GM10266 (cell line): ENCODE measurements at regions not wholly inside any gene's neighbourhood (a gene's known extent, or its start where the extent isn't known, plus 50 kb on each side); places are given as distances from the start of the nearest gene placed in this dataset.

Experiments used
- DNase-seq: peaks from one replicate; pipeline ENCODE4 v3.0.0; 2012; ENCODE audit errors: extremely low spot score
- TF ChIP-seq, protein P1 (sequence below): IDR thresholded peaks from 2 replicates; pipeline ENCODE4 v1.5.1; 2012; ENCODE audit warnings: mild to moderate bottlenecking, low read depth; ENCODE audit not compliant: control insufficient read depth, insufficient read depth; ENCODE audit errors: missing control alignments

DNA sequence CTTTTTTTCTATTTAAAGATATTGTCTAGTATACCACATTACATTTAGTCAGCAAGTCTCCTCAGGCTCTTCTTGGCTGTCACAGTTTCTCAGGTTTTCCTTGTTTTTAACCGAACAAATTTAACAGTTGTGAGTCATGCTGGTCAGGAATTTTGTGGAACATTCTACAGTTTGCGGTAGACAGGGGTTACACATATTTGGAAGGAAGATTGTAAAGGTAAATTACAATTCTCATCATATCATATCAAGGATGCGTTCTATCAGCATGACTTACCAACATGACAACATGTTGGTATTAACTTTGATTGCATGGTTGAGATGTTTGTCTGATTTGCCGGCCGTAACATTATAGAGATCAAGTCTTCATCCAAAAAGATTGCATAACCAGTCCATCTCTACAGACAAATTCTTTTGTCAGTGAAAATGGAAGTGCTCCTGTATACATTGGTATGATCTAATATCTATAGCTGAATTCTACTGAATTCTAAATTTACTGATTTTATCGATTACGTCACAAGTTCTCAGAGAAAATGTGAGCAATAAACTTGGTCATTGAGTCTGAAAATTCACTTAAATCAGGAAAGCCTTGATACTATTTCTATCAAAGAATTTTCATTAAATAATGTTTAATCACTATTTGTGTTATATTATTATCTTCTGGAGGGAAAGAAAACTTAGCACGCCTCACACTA lies 664.4 kb upstream of the SLC8A1 start:
- no peak for DNase-seq
- TF ChIP-seq, protein P1, sequence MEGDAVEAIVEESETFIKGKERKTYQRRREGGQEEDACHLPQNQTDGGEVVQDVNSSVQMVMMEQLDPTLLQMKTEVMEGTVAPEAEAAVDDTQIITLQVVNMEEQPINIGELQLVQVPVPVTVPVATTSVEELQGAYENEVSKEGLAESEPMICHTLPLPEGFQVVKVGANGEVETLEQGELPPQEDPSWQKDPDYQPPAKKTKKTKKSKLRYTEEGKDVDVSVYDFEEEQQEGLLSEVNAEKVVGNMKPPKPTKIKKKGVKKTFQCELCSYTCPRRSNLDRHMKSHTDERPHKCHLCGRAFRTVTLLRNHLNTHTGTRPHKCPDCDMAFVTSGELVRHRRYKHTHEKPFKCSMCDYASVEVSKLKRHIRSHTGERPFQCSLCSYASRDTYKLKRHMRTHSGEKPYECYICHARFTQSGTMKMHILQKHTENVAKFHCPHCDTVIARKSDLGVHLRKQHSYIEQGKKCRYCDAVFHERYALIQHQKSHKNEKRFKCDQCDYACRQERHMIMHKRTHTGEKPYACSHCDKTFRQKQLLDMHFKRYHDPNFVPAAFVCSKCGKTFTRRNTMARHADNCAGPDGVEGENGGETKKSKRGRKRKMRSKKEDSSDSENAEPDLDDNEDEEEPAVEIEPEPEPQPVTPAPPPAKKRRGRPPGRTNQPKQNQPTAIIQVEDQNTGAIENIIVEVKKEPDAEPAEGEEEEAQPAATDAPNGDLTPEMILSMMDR, result no peak

DNA sequence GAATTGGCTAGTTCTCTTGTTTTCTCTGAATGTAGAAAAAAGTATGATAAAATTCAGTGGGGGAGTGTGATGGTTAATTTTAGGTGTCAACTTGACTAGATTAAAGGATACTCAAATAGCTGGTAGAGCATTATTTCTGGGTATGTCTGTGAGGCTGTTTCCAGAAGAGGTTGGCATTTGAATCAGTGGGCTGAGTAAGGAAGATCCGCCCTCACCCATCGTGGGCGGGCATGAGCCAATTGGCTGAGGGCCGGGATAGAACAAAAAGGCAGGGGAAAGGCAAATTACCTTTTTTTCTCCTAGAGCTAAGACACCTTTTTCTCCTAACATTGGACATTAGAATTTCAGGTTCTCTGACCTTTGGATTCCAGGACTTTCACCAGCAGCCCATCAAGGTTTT lies 667.6 kb upstream of the SLC8A1 start:
- DNase-seq, result no peak
- TF ChIP-seq, protein P1, result no peak

DNA sequence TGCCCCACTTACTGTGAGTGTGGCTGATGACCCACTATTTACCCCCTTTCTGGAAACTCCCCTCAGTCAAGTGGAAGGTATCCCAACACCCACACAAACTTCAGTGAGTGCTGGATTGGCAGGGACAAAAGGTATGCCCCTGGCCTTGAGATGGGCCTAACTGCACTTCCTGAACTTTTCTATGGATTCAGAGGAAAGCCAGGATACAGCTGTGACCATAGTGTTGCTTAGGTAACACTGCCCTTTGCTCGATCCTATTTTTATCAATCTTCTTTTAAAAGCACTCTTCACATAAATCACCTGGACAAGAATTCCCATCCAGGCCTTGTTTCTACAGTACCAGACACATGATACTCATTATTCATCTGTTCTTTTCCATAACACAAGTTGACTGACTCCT lies 671.5 kb upstream of the SLC8A1 start:
- TF ChIP-seq, protein P1, result no peak
- DNase-seq, result no peak

DNA sequence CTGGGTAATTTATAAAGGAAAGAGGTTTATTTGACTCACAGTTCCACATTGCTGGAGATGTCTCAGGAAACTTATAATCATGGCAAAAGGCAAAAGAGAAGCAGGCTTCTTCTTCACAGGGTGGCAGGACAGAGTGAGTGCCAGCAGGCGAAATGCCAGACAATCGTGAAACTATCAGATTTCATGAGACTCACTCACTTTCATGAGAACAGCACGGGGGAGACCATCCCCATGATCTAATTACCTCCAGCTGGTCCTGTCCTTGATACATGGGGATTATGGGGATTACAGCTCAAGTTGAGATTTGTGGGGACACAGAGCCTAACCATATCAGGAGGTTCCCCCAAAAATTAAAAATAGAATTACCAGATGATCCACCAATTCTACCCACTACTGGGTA lies 675.5 kb upstream of the SLC8A1 start:
- DNase-seq, result no peak
- TF ChIP-seq, protein P1, result no peak

DNA sequence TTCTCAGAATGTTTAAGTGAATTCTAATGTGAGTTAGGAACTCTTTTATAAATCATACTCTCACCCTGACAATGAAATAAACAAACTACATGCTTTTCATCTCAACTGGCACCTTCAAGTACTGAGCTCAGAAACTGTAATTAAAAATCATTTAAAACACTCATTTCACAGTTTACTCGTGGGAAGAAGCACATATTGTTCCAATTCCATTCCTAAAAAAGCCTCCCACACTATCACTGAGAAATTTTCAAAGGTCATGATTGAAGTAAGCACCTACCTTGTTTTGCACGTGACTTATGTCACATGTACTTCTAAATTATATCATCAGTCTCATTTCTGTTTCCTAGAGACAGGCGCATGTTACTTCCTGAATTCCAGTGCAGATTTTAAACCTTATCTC lies 678.1 kb upstream of the SLC8A1 start:
- TF ChIP-seq, protein P1, result no peak
- DNase-seq, result no peak

DNA sequence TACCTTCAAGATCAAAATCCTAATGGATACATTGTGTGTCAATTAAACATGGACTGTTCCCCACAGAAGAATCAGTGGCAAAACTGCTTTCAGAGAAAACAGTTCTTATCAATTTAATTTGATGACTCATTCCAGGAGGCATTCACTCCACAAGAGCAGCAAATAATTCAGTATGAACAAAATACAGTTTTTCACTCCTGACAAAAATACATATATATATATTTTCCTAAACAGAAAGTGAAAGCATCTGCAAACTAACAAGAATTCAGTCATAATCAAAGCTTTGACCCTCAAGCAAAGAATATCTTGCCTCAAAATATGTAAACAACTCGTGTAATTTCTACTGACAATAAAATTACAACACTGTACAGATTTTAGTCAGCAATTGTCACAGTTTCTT lies 685.1 kb upstream of the SLC8A1 start:
- TF ChIP-seq, protein P1, result no peak
- DNase-seq, result no peak

DNA sequence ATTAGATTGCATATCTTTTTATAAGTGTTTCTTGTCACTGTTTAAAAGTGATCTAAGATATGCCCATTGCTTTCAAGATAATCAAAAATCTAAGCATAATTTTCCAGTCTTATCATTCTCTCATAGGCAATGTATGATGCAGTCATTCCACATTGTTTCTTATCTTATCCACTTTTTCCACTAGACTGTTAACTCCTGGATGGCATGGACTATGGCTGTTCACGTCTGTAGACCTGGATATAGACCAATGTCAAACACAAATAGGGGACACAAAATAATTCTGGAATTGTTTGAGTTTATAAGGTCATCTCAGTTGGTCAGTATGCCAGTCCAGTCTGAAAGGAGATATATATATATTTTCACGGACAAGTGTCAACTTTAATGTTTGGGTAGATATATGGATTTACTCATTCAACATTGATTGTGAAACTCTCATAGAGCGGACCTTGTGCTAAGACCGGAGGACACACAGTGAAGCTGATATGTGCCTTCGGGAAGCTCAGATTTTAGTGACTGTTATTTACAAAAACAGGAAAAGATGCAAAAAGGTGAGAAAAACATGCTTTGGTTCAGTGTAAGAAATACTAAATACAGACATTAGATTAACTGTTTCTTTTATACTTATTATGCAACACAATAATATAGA lies 689.4 kb upstream of the SLC8A1 start:
- no peak for DNase-seq
- TF ChIP-seq, protein P1, result no peak
